Neural cell (in vitro differentiated cells): ENCODE measurements at regions not wholly inside any gene's neighbourhood (a gene's known extent, or its start where the extent isn't known, plus 50 kb on each side); places are given as distances from the start of the nearest gene placed in this dataset.

Source experiments
- CTCF ChIP-seq: fragments of 450-650 bp; IDR thresholded peaks from 2 replicates; pipeline ENCODE4 v1.5.1; 2014; ENCODE audit warnings: antibody characterized with exemption, mild to moderate bottlenecking, moderate library complexity; ENCODE audit not compliant: poor library complexity, severe bottlenecking
- POLR2AphosphoS5 ChIP-seq: IDR thresholded peaks from 2 replicates; pipeline ENCODE4 v1.6.1; 2012
- RAD21 ChIP-seq: fragments of 450-650 bp; conservative IDR thresholded peaks from 2 replicates; pipeline ENCODE4 v1.6.1; 2014; ENCODE audit warnings: antibody characterized with exemption, mild to moderate bottlenecking, moderate library complexity
- SMC3 ChIP-seq: fragments of 450-650 bp; conservative IDR thresholded peaks from 2 replicates; pipeline ENCODE4 v1.6.1; 2014; ENCODE audit warnings: antibody characterized with exemption, mild to moderate bottlenecking, moderate library complexity; ENCODE audit not compliant: poor library complexity
- TAF1 ChIP-seq: IDR thresholded peaks from 2 replicates; pipeline ENCODE4 v1.6.1; 2012; ENCODE audit warnings: low read depth

GRCh38 chr1:214979191-214979590 lies 103.3 kb upstream of the KCNK2 start:
- TF ChIP-seq CTCF (no peak), POLR2AphosphoS5 (no peak), TAF1 (no peak), SMC3 (no peak), RAD21 (no peak)
